ENCODE measurements at regions not wholly inside any gene's neighbourhood (a gene's known extent, or its start where the extent isn't known, plus 50 kb on each side); places are given as distances from the start of the nearest gene placed in this dataset.

DNA sequence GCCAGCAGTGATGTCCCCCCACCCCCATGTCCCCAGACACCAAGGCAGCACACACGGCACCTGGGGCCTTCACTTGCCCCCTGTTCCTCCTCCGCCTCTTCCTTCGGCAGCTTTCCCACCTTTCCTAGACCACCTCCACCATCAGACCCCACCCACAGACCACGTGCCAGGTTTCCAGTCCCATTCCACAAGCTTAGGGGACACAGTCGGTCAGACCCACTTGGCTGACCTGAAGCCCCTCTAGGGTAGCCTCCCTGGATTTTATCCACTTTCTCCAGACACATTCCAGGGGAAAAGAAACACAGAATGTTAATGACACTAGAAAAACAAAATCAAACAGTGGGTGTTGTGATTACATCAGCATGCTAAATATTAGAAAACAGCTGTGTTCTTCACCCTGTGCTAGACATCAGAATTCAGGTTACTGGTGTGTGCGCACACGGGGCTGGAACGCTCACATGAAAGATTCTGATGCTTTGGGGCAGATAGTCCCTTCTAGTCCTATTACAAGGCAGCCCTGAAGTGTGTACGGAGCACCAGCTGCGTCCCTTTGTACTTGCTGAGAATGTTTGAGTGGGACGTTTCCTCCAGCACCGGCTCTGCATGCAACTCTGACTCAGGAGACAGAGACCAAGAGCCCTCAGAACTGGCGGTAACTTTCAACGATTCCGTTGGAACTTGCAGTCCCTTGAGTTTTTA is 75.5 kb upstream of the PPP2R2D start:
- H3K4me1 ChIP-seq (ENCODE audit: insufficient read depth, poor library complexity, severe bottlenecking), result no peaks in the 10 kb centered on the region
- no peak for DNase-seq (ENCODE audit: low spot score)
- no peaks in the 10 kb centered on the region for H3K36me3 ChIP-seq (ENCODE audit: low read depth)
- H3K4me3 ChIP-seq (ENCODE audit: severe bottlenecking), result no peak overlapping the region
- peaks cover 3% of the 10 kb centered on the region for H3K27me3 ChIP-seq (ENCODE audit: insufficient read depth, poor library complexity, severe bottlenecking)
- TF ChIP-seq CTCF (IDR thresholded peaks at IDR 0.05; ENCODE audit: poor library complexity, severe bottlenecking), result no peak
- H3K9me3 ChIP-seq (ENCODE audit: severe bottlenecking), result no peaks in the 10 kb centered on the region
- no peak overlapping the region for H3K27ac ChIP-seq (ENCODE audit: poor library complexity, severe bottlenecking)
- ATAC-seq (ENCODE audit: low read depth), result no peak

DNA sequence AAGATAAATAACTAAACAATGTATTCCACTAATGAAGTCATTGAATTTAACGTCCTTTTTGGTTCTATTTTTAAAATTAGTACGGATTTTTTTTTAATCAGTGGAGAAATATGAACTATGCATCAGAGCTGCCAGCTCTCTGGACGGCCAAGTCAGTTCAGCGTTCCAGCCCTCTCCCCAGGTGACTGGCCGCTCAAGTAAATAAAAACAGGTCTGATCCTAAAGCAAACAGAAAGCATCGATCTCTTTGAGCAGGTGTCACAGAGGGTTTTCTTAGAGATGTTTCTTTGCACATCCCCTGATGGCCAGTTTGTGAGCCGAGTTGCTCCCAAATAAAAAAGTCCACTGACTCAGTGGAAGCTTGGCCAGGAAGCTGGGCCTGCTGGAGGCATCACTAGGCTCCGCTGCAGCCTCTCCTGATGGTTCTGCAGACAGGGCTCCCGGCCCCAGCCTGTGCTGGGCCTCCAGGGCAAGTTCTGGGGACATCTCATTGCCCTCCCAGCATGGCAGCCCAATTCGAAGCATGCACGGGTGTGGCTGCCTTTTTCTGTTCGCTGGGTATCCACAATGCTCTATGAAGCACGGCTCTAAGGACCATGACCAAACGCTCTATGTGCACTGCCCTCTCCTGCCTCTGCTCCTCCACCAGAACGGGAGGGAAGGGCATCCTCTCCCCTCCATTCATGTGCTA is 74.7 kb upstream of the PPP2R2D start:
- H3K9me3 ChIP-seq (ENCODE audit: severe bottlenecking), result no peaks in the 10 kb centered on the region
- H3K4me3 ChIP-seq (ENCODE audit: severe bottlenecking), result no peak overlapping the region
- no peak overlapping the region for H3K27ac ChIP-seq (ENCODE audit: poor library complexity, severe bottlenecking)
- DNase-seq (ENCODE audit: low spot score) (peak; percentile 14), ATAC-seq (ENCODE audit: low read depth) (no peak)
- peaks cover 3% of the 10 kb centered on the region for H3K27me3 ChIP-seq (ENCODE audit: insufficient read depth, poor library complexity, severe bottlenecking)
- H3K36me3 ChIP-seq (ENCODE audit: low read depth), result no peaks in the 10 kb centered on the region
- H3K4me1 ChIP-seq (ENCODE audit: insufficient read depth, poor library complexity, severe bottlenecking), result no peaks in the 10 kb centered on the region
- no peak for TF ChIP-seq CTCF (IDR thresholded peaks at IDR 0.05; ENCODE audit: poor library complexity, severe bottlenecking)

- TF ChIP-seq CTCF (IDR thresholded peaks at IDR 0.05; ENCODE audit: poor library complexity, severe bottlenecking), result no peak
- ATAC-seq (ENCODE audit: low read depth) (no peak), DNase-seq (ENCODE audit: low spot score) (peak; percentile 27)
- Histone ChIP-seq H3K27me3 (ENCODE audit: insufficient read depth, poor library complexity, severe bottlenecking) (peaks cover 3% of the 10 kb centered on the region), H3K36me3 (ENCODE audit: low read depth) (no peaks in the 10 kb centered on the region), H3K4me1 (ENCODE audit: insufficient read depth, poor library complexity, severe bottlenecking) (no peaks in the 10 kb centered on the region), H3K27ac (ENCODE audit: poor library complexity, severe bottlenecking) (no peak overlapping the region), H3K4me3 (ENCODE audit: severe bottlenecking) (no peak overlapping the region), H3K9me3 (ENCODE audit: severe bottlenecking) (no peaks in the 10 kb centered on the region)
Observed at GRCh38 chr10:131829156-131829930, 71.5 kb upstream of the PPP2R2D start.

GRCh38 chr10:131830446-131831130 is 70.2 kb upstream of the PPP2R2D start:
- H3K27ac ChIP-seq (ENCODE audit: poor library complexity, severe bottlenecking), result no peak overlapping the region
- TF ChIP-seq CTCF (IDR thresholded peaks at IDR 0.05; ENCODE audit: poor library complexity, severe bottlenecking), result no peak

More at GRCh38 chr10:131830446-131831130, 70.2 kb upstream of the PPP2R2D start:
- no peaks in the 10 kb centered on the region for H3K4me1 ChIP-seq (ENCODE audit: insufficient read depth, poor library complexity, severe bottlenecking)
- no peak overlapping the region for H3K4me3 ChIP-seq (ENCODE audit: severe bottlenecking)
- ATAC-seq (ENCODE audit: low read depth) (no peak), DNase-seq (ENCODE audit: low spot score) (peak; percentile 43)
- H3K36me3 ChIP-seq (ENCODE audit: low read depth), result no peaks in the 10 kb centered on the region
- H3K9me3 ChIP-seq (ENCODE audit: severe bottlenecking), result no peaks in the 10 kb centered on the region
- peaks cover 3% of the 10 kb centered on the region for H3K27me3 ChIP-seq (ENCODE audit: insufficient read depth, poor library complexity, severe bottlenecking)
